ENCODE measurements at regions not wholly inside any gene's neighbourhood (a gene's known extent, or its start where the extent isn't known, plus 50 kb on each side); places are given as distances from the start of the nearest gene placed in this dataset.

- ChIA-PET POLR2A (interaction anchor here (0.6 to 1.6 kb wide), 2 partner anchors 9 to 1337 kb away, joined by 3 to 4 read pairs; no protein-coding TSS in a partner anchor), CTCF (ENCODE audit: low intra/inter-chr PET ratio) (interaction anchor here (0.6 kb wide), 1 partner anchor 25 kb away, joined by 5 read pairs; no protein-coding TSS in a partner anchor)
- Histone ChIP-seq H3K4me3 (no peak overlapping the region), H3K9me3 (replicated peaks; ENCODE audit: control insufficient read depth, insufficient read depth, low read depth, low read length) (no peaks in the 10 kb centered on the region), H3K4me2 (ENCODE audit: insufficient read depth, low read length) (no peak overlapping the region), H3K9me1 (ENCODE audit: control insufficient read depth, insufficient read depth, low read length) (no peaks in the 10 kb centered on the region), H3K27me3 (ENCODE audit: control insufficient read depth in 2 of 2, insufficient read depth in 2 of 2, low read length in 2 of 2) (peaks cover 7 to 75% of the 10 kb centered on the region in 2 experiments; a peak in 4 of 5 replicates), H2AFZ (ENCODE audit: low read depth, low read length) (no peak overlapping the region), H3K27ac (ENCODE audit: extremely low read depth, low read depth, low read length) (no peak overlapping the region), H4K20me1 (replicated peaks; ENCODE audit: control insufficient read depth, insufficient read depth, low read length) (0 out of 2 replicates have a peak, but pooled peaks cover 4% of the 10 kb centered on the region), H3K79me2 (ENCODE audit: control insufficient read depth, insufficient read depth, low read length) (no peaks in the 10 kb centered on the region), H3K36me3 (ENCODE audit: control insufficient read depth, insufficient read depth, low read length) (no peaks in the 10 kb centered on the region), H3K9ac (ENCODE audit: insufficient read depth in 1 of 2, low read depth in 2 of 2, low read length in 2 of 2) (no peak overlapping the region), H3K4me1 (replicated peaks in 1 of 2; ENCODE audit: control insufficient read depth in 2 of 2, insufficient read depth in 2 of 2, low read length in 2 of 2) (no peaks in the 10 kb centered on the region)
- BruUV-seq (replicated peaks) = no TSS peak
- WGBS (ENCODE audit: insufficient coverage, low coverage, missing lambda C conversion rate) = 2% methylated on average over 14 of the region's 19 CpGs
- no peak for FAIRE-seq
- in situ Hi-C loops (cut with MboI) (no loop called here), intact Hi-C loops (cut with micrococcal nuclease) (no loop called here)
- ATAC-seq = no peak
- DNase-seq (ENCODE audit: extremely low read depth in 1 of 4, low spot score in 3 of 4) = no peak
- TF ChIP-seq ZNF785 (CRISPR knock-in tag; IDR thresholded peaks at IDR 0.05) = no peak
- TF ChIP-seq NKRF (IDR thresholded peaks at IDR 0.05; ENCODE audit: borderline replicate concordance) = no peak
- TF ChIP-seq CREM (IDR thresholded peaks at IDR 0.05; ENCODE audit: low read depth) = no peak
- TF ChIP-seq MTA2 (IDR thresholded peaks at IDR 0.05; ENCODE audit: low read depth) = no peak
- TF ChIP-seq RAD51 (IDR thresholded peaks at IDR 0.05; ENCODE audit: borderline replicate concordance, low read depth) = no peak
- TF ChIP-seq ZBED1 (IDR thresholded peaks at IDR 0.05) = no peak
- no peak for TF ChIP-seq MED1 (CRISPR knock-in tag; IDR thresholded peaks at IDR 0.05; ENCODE audit: borderline replicate concordance)
- TF ChIP-seq HNRNPH1 (optimal IDR thresholded peaks at IDR 0.05; ENCODE audit: low read depth, low read length) = no peak
- no peak for TF ChIP-seq GATA2 (CRISPR knock-in tag; IDR thresholded peaks at IDR 0.05)
- TF ChIP-seq ESRRA (IDR thresholded peaks at IDR 0.05; ENCODE audit: borderline replicate concordance, low read depth) = no peak
- no peak for TF ChIP-seq ZNF140 (CRISPR knock-in tag; IDR thresholded peaks at IDR 0.05)
- TF ChIP-seq OTX1 (CRISPR knock-in tag; IDR thresholded peaks at IDR 0.05) = no peak
- TF ChIP-seq NR0B1 (IDR thresholded peaks at IDR 0.05; ENCODE audit: partially characterized antibody) = no peak
- no peak for TF ChIP-seq MECOM (CRISPR knock-in tag; IDR thresholded peaks at IDR 0.05)
- TF ChIP-seq, protein P1, sequence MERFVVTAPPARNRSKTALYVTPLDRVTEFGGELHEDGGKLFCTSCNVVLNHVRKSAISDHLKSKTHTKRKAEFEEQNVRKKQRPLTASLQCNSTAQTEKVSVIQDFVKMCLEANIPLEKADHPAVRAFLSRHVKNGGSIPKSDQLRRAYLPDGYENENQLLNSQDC (CRISPR knock-in tag; IDR thresholded peaks at IDR 0.05) = no peak
- no peak for TF ChIP-seq RBBP5 (IDR thresholded peaks at IDR 0.05; ENCODE audit: borderline replicate concordance, insufficient read depth, low read length, poor library complexity, severe bottlenecking)
- no peak for TF ChIP-seq MCM5 (IDR thresholded peaks at IDR 0.05; ENCODE audit: low read depth)
- no peak for TF ChIP-seq RBM39 (optimal IDR thresholded peaks at IDR 0.05; ENCODE audit: low read depth, low read length)
Measured at GRCh38 chr17:77636835-77637817, 321.4 kb upstream of the TNRC6C start.
